Tibial nerve (tissue), 4 donors: ENCODE measurements at regions not wholly inside any gene's neighbourhood (a gene's known extent, or its start where the extent isn't known, plus 50 kb on each side); places are given as distances from the start of the nearest gene placed in this dataset.

Experiments used
- DNase-seq, 2 donors: peaks; one replicate each; pipeline ENCODE4 v3.0.0-alpha.2; 2019; ENCODE audit warnings: low spot score in 2 of 2
- H3K27ac ChIP-seq, 4 donors: fragments of 200-600 bp; sonication (generic) in 3 of 4; one replicate each; pipeline ENCODE4 v1.5.1; 2017 to 2019; ENCODE audit warnings: mild to moderate bottlenecking in 1 of 4
- H3K27me3 ChIP-seq, 2 donors: fragments of 200-600 bp; sonication (generic) in 1 of 2; one replicate each; pipeline versions ENCODE4 v1.5.1 to v1.6.0; 2017 to 2019
- H3K36me3 ChIP-seq, 3 donors: fragments of 200-600 bp; sonication (generic); one replicate each; pipeline ENCODE4 v1.5.1; 2018 to 2019
- H3K4me1 ChIP-seq, 4 donors: fragments of 200-600 bp; sonication (generic) in 3 of 4; one replicate each; pipeline ENCODE4 v1.5.1; 2017 to 2019
- H3K4me3 ChIP-seq, 4 donors: fragments of 200-600 bp; sonication (generic) in 3 of 4; one replicate each; pipeline ENCODE4 v1.5.1; 2017 to 2019; ENCODE audit warnings: mild to moderate bottlenecking in 1 of 4, moderate library complexity in 1 of 4
- H3K9me3 ChIP-seq, 4 donors: fragments of 200-600 bp; sonication (generic) in 3 of 4; one replicate each; pipeline ENCODE4 v1.5.1; 2017 to 2019
- CTCF ChIP-seq, 5 experiments: fragments of 200-600 bp in 3 of 5; fragments of 450-650 bp in 2 of 5; sonication (generic) in 3 of 5; IDR thresholded peaks; one replicate each; pipeline ENCODE4 v1.5.1; 2016 to 2019; ENCODE audit warnings: antibody characterized with exemption in 5 of 5, mild to moderate bottlenecking in 3 of 5, moderate library complexity in 2 of 5
- EP300 ChIP-seq, 2 donors: sonication (generic); formaldehyde crosslinking; IDR thresholded peaks; one replicate each; pipeline ENCODE4 v1.6.1; 2017; ENCODE audit warnings: antibody characterized with exemption in 2 of 2, mild to moderate bottlenecking in 1 of 2
- POLR2A ChIP-seq, 2 donors: fragments of 450-650 bp; IDR thresholded peaks; one replicate each; pipeline ENCODE4 v1.6.1; 2017; ENCODE audit warnings: antibody characterized with exemption in 2 of 2, mild to moderate bottlenecking in 2 of 2, moderate library complexity in 2 of 2
- WGBS, 2 donors: methylation state at CpG; one replicate each; pipeline ENCODE4 v1.1.5; 2018; 5-methylcytosine and 5-hydroxymethylcytosine counted together

GRCh38 chr9:81321551-81321950, 367.8 kb downstream of the TLE1 start:
- H3K36me3 ChIP-seq = no peaks in the 10 kb centered on the region
- H3K9me3 ChIP-seq = peaks cover 0 to 35% (median 6%) of the 10 kb centered on the region in 4 donors
- TF ChIP-seq POLR2A (IDR thresholded peaks at IDR 0.05) (no peak), CTCF (IDR thresholded peaks at IDR 0.05) (no peak), EP300 (IDR thresholded peaks at IDR 0.05) (no peak)
- H3K4me3 ChIP-seq = no peak overlapping the region
- 67 to 78% methylated on average over 3 of the region's 3 CpGs for WGBS, 2 donors
- no peaks in the 10 kb centered on the region for H3K4me1 ChIP-seq
- H3K27ac ChIP-seq = no peak overlapping the region
- H3K27me3 ChIP-seq = no peaks in the 10 kb centered on the region
- DNase-seq = no peak

- no peak overlapping the region for H3K4me3 ChIP-seq
- no peaks in the 10 kb centered on the region for H3K36me3 ChIP-seq
- H3K9me3 ChIP-seq = peaks cover 0 to 30% (median 6%) of the 10 kb centered on the region in 4 donors
- 65 to 72% methylated on average over 4 of the region's 4 CpGs for WGBS, 2 donors
- DNase-seq = no peak
- TF ChIP-seq POLR2A (IDR thresholded peaks at IDR 0.05) (no peak), CTCF (IDR thresholded peaks at IDR 0.05) (no peak), EP300 (IDR thresholded peaks at IDR 0.05) (no peak)
- H3K27me3 ChIP-seq = no peaks in the 10 kb centered on the region
- H3K27ac ChIP-seq = no peak overlapping the region
- H3K4me1 ChIP-seq = no peaks in the 10 kb centered on the region
Observed at GRCh38 chr9:81320909-81321482, 368.4 kb downstream of the TLE1 start.

GRCh38 chr9:81318571-81318970, 370.8 kb downstream of the TLE1 start:
- no peak for TF ChIP-seq POLR2A (IDR thresholded peaks at IDR 0.05)
- TF ChIP-seq EP300 (IDR thresholded peaks at IDR 0.05) = no peak
- no peak for TF ChIP-seq CTCF (IDR thresholded peaks at IDR 0.05)
- 84 to 88% methylated on average over 3 of the region's 3 CpGs for WGBS, 2 donors
- Histone ChIP-seq H3K4me3 (no peak overlapping the region), H3K36me3 (no peaks in the 10 kb centered on the region), H3K4me1 (no peaks in the 10 kb centered on the region), H3K9me3 (peaks cover 0 to 5% (median 0%) of the 10 kb centered on the region in 4 donors), H3K27ac (no peak overlapping the region), H3K27me3 (no peaks in the 10 kb centered on the region)
- DNase-seq = no peak

- no peak for TF ChIP-seq EP300 (IDR thresholded peaks at IDR 0.05)
- no peak for TF ChIP-seq CTCF (IDR thresholded peaks at IDR 0.05)
- no peak for TF ChIP-seq POLR2A (IDR thresholded peaks at IDR 0.05)
- DNase-seq = no peak
- Histone ChIP-seq H3K27me3 (no peaks in the 10 kb centered on the region), H3K27ac (no peak overlapping the region), H3K36me3 (no peaks in the 10 kb centered on the region), H3K9me3 (no peaks in the 10 kb centered on the region), H3K4me1 (no peaks in the 10 kb centered on the region), H3K4me3 (no peak overlapping the region)
- WGBS, 2 donors = 81 to 82% methylated on average over 7 of the region's 7 CpGs
Observed at GRCh38 chr9:81317939-81318338, 371.4 kb downstream of the TLE1 start.

- Histone ChIP-seq H3K27ac (no peak overlapping the region), H3K36me3 (no peaks in the 10 kb centered on the region), H3K4me1 (no peaks in the 10 kb centered on the region), H3K4me3 (no peak overlapping the region), H3K27me3 (no peaks in the 10 kb centered on the region), H3K9me3 (no peaks in the 10 kb centered on the region)
- WGBS, 2 donors = 91 to 94% methylated on average over 1 of the region's 1 CpG
- no peak for DNase-seq
- TF ChIP-seq CTCF (IDR thresholded peaks at IDR 0.05) (no peak), POLR2A (IDR thresholded peaks at IDR 0.05) (no peak), EP300 (IDR thresholded peaks at IDR 0.05) (no peak)
Observed at GRCh38 chr9:81317223-81317622, 372.1 kb downstream of the TLE1 start.
